BJ (cell line): ENCODE measurements at regions not wholly inside any gene's neighbourhood (a gene's known extent, or its start where the extent isn't known, plus 50 kb on each side); places are given as distances from the start of the nearest gene placed in this dataset.

Experiments used
- CTCF ChIA-PET: fragments of 350-600 bp; formaldehyde crosslinking; extraction: SDS; loops from one replicate; lab custom pipeline; 2021; ENCODE audit warnings: antibody characterized with exemption, inconsistent platforms; lab: Yijun Ruan, JAX
- POLR2A ChIA-PET: fragments of 300-600 bp; sonication (Branson Sonifier 250); formaldehyde crosslinking; extraction: SDS; loops from one replicate; lab custom pipeline; 2021; ENCODE audit warnings: antibody characterized with exemption; lab: Charles Lee
- DNase-seq: peaks from one replicate; pipeline ENCODE4 v3.0.0-alpha.2; 2011; ENCODE audit warnings: low read depth
- H3K27me3 ChIP-seq: 2 replicates; pipeline ENCODE4 v1.6.0; 2011; ENCODE audit warnings: low read length; ENCODE audit not compliant: control insufficient read depth, insufficient read depth
- H3K36me3 ChIP-seq: 2 replicates; pipeline ENCODE4 v1.5.1; 2011; ENCODE audit warnings: low read length; ENCODE audit not compliant: control insufficient read depth, insufficient read depth
- H3K4me3 ChIP-seq: 2 replicates; pipeline ENCODE4 v1.5.1; 2011; ENCODE audit warnings: low read depth, mild to moderate bottlenecking, control low read depth, low read length
- CTCF ChIP-seq: IDR thresholded peaks from 2 replicates; pipeline ENCODE4 v1.5.1; 2011; ENCODE audit warnings: low read depth, mild to moderate bottlenecking, control low read depth, inconsistent platforms, low read length, moderate library complexity; ENCODE audit not compliant: insufficient read depth

GRCh38 chr3:107987036-107987939 is 103.5 kb downstream of the CD47 start:
- Histone ChIP-seq H3K27me3 (no peaks in the 10 kb centered on the region; the same call in 1 of the 2 replicates), H3K4me3 (no peak overlapping the region), H3K36me3 (no peaks in the 10 kb centered on the region)
- DNase-seq, result peak; percentile 89
- TF ChIP-seq CTCF, result no peak
- CTCF ChIA-PET, result interaction anchor here (0.5 kb wide), 1 partner anchor 312 kb away, joined by 3 read pairs; no protein-coding TSS in a partner anchor
- POLR2A ChIA-PET, result no interaction called here

- POLR2A ChIA-PET, result no interaction called here
- no peak for DNase-seq
- Histone ChIP-seq H3K36me3 (no peaks in the 10 kb centered on the region), H3K27me3 (no peaks in the 10 kb centered on the region; the same call in 1 of the 2 replicates), H3K4me3 (no peak overlapping the region)
- TF ChIP-seq CTCF, result no peak
- CTCF ChIA-PET, result interaction anchor here (0.5 kb wide), 1 partner anchor 311 kb away, joined by 3 read pairs; no protein-coding TSS in a partner anchor
These were observed 104.3 kb downstream of the CD47 start for GRCh38 chr3:107986505-107986904.

- H3K27me3 ChIP-seq, result no peaks in the 10 kb centered on the region; the same call in none of the 2 replicates
- POLR2A ChIA-PET, result no interaction called here
- H3K36me3 ChIP-seq, result no peaks in the 10 kb centered on the region
- no peak for DNase-seq
- no peak for TF ChIP-seq CTCF
- H3K4me3 ChIP-seq, result no peak overlapping the region
- CTCF ChIA-PET, result no interaction called here
These were observed 105.3 kb downstream of the CD47 start for GRCh38 chr3:107985496-107985895.

- Histone ChIP-seq H3K27me3 (peaks cover 1% of the 10 kb centered on the region), H3K36me3 (no peaks in the 10 kb centered on the region), H3K4me3 (no peak overlapping the region)
- TF ChIP-seq CTCF, result no peak
- ChIA-PET POLR2A (no interaction called here), CTCF (interaction anchor here (1.1 kb wide), 1 partner anchor 55 kb away, joined by 3 read pairs; no protein-coding TSS in a partner anchor)
- DNase-seq, result no peak
These were observed 107.6 kb downstream of the CD47 start for GRCh38 chr3:107983247-107983646.

- ChIA-PET CTCF (no interaction called here), POLR2A (no interaction called here)
- Histone ChIP-seq H3K4me3 (no peak overlapping the region), H3K27me3 (peaks cover 3% of the 10 kb centered on the region), H3K36me3 (no peaks in the 10 kb centered on the region)
- no peak for TF ChIP-seq CTCF
- DNase-seq, result no peak
These were observed 108.7 kb downstream of the CD47 start for GRCh38 chr3:107982165-107982564.
